ENCODE measurements at regions not wholly inside any gene's neighbourhood (a gene's known extent, or its start where the extent isn't known, plus 50 kb on each side); places are given as distances from the start of the nearest gene placed in this dataset.

- H3K27me3 ChIP-seq (ENCODE audit: low read length), result no peaks in the 10 kb centered on the region
- H2AFZ ChIP-seq (ENCODE audit: low read length), result no peak overlapping the region
- H3K36me3 ChIP-seq (ENCODE audit: low read depth, low read length), result no peaks in the 10 kb centered on the region
- TF ChIP-seq EZH2phosphoT487 (IDR thresholded peaks at IDR 0.05; ENCODE audit: borderline replicate concordance, low read length) (no peak), EZH2 (IDR thresholded peaks at IDR 0.05; ENCODE audit: low read length, unreplicated experiment) (no peak), CTCF (conservative IDR thresholded peaks at IDR 0.05; ENCODE audit: low read depth, low read length) (no peak)
- DNase-seq (no peak), ATAC-seq (no peak)
- H3K79me2 ChIP-seq (ENCODE audit: low read length), result no peaks in the 10 kb centered on the region
- intact Hi-C loops (cut with micrococcal nuclease), result no loop called here
- no peak overlapping the region for H3K4me2 ChIP-seq (ENCODE audit: low read length)
- POLR2A ChIA-PET (ENCODE audit: unreplicated experiment), result no interaction called here
- CTCF ChIA-PET, result no interaction called here
- no TSS peak for BruUV-seq (replicated peaks)
- no peaks in the 10 kb centered on the region for H3K4me1 ChIP-seq (ENCODE audit: insufficient read depth, low read length)
- no peak overlapping the region for H3K4me3 ChIP-seq (ENCODE audit: low read length)
- H3K27ac ChIP-seq (ENCODE audit: low read length), result no peak overlapping the region
- no peaks in the 10 kb centered on the region for H4K20me1 ChIP-seq (ENCODE audit: low read length)
- no peak overlapping the region for H3K9ac ChIP-seq (ENCODE audit: low read length)
- H3K9me2 ChIP-seq (replicated peaks; ENCODE audit: low read length), result no peaks in the 10 kb centered on the region
- no peaks in the 10 kb centered on the region for H3F3A ChIP-seq (ENCODE audit: low read length, unreplicated experiment)
- no peaks in the 10 kb centered on the region for H3K9me3 ChIP-seq (ENCODE audit: low read length)
Measured at GRCh38 chr12:29867823-29868222, 84.1 kb upstream of the TMTC1 start.

GRCh38 chr12:29863665-29864064 is 79.9 kb upstream of the TMTC1 start:
- Histone ChIP-seq H3K4me2 (ENCODE audit: low read length) (no peak overlapping the region), H3K4me3 (ENCODE audit: low read length) (no peak overlapping the region), H4K20me1 (ENCODE audit: low read length) (no peaks in the 10 kb centered on the region), H3K4me1 (ENCODE audit: insufficient read depth, low read length) (no peaks in the 10 kb centered on the region), H3K36me3 (ENCODE audit: low read depth, low read length) (no peaks in the 10 kb centered on the region), H3F3A (ENCODE audit: low read length, unreplicated experiment) (no peaks in the 10 kb centered on the region), H3K79me2 (ENCODE audit: low read length) (no peaks in the 10 kb centered on the region), H3K9me2 (replicated peaks; ENCODE audit: low read length) (no peaks in the 10 kb centered on the region), H2AFZ (ENCODE audit: low read length) (no peak overlapping the region), H3K27ac (ENCODE audit: low read length) (no peak overlapping the region), H3K27me3 (ENCODE audit: low read length) (no peaks in the 10 kb centered on the region), H3K9me3 (ENCODE audit: low read length) (no peaks in the 10 kb centered on the region), H3K9ac (ENCODE audit: low read length) (no peak overlapping the region)
- DNase-seq (no peak), ATAC-seq (no peak)
- POLR2A ChIA-PET (ENCODE audit: unreplicated experiment), result no interaction called here
- TF ChIP-seq CTCF (conservative IDR thresholded peaks at IDR 0.05; ENCODE audit: low read depth, low read length), result no peak
- TF ChIP-seq EZH2 (IDR thresholded peaks at IDR 0.05; ENCODE audit: low read length, unreplicated experiment), result no peak
- no peak for TF ChIP-seq EZH2phosphoT487 (IDR thresholded peaks at IDR 0.05; ENCODE audit: borderline replicate concordance, low read length)
- CTCF ChIA-PET, result no interaction called here
- intact Hi-C loops (cut with micrococcal nuclease), result no loop called here
- no TSS peak for BruUV-seq (replicated peaks)

GRCh38 chr12:29858270-29858786 is 74.6 kb upstream of the TMTC1 start:
- ChIA-PET POLR2A (ENCODE audit: unreplicated experiment) (no interaction called here), CTCF (no interaction called here)
- intact Hi-C loops (cut with micrococcal nuclease), result no loop called here
- Histone ChIP-seq H3F3A (ENCODE audit: low read length, unreplicated experiment) (no peaks in the 10 kb centered on the region), H3K9me2 (replicated peaks; ENCODE audit: low read length) (no peaks in the 10 kb centered on the region), H4K20me1 (ENCODE audit: low read length) (no peaks in the 10 kb centered on the region), H3K27me3 (ENCODE audit: low read length) (no peaks in the 10 kb centered on the region), H3K9me3 (ENCODE audit: low read length) (no peaks in the 10 kb centered on the region), H3K36me3 (ENCODE audit: low read depth, low read length) (no peaks in the 10 kb centered on the region), H3K4me3 (ENCODE audit: low read length) (no peak overlapping the region), H3K9ac (ENCODE audit: low read length) (no peak overlapping the region), H3K27ac (ENCODE audit: low read length) (no peak overlapping the region), H3K4me1 (ENCODE audit: insufficient read depth, low read length) (no peaks in the 10 kb centered on the region), H2AFZ (ENCODE audit: low read length) (no peak overlapping the region), H3K4me2 (ENCODE audit: low read length) (no peak overlapping the region), H3K79me2 (ENCODE audit: low read length) (no peaks in the 10 kb centered on the region)
- no TSS peak for BruUV-seq (replicated peaks)
- DNase-seq (no peak), ATAC-seq (no peak)
- TF ChIP-seq CTCF (conservative IDR thresholded peaks at IDR 0.05; ENCODE audit: low read depth, low read length) (no peak), EZH2 (IDR thresholded peaks at IDR 0.05; ENCODE audit: low read length, unreplicated experiment) (no peak), EZH2phosphoT487 (IDR thresholded peaks at IDR 0.05; ENCODE audit: borderline replicate concordance, low read length) (no peak)
